ENCODE measurements at regions not wholly inside any gene's neighbourhood (a gene's known extent, or its start where the extent isn't known, plus 50 kb on each side); places are given as distances from the start of the nearest gene placed in this dataset.

DNA sequence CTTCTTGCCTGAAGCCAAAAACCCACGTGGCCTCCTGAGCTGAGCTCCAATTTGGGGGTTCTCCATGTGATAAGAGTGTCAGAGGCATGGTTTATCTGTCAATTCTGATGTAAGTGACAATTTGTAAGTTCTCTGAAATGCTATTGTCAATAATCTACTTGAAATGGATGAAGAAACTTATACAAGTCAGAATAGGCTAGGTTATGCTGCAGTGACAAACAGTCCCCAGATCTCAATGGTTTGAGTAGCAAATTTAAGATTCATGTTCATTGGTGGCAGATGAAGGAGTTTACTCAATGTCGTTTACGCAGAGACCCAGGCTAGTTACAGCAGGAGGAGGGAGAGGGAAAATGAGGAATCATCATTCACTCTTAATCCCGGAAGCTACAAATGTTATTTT, 352.4 kb downstream of the KIF16B start:
- 82 to 86% (median 85%) methylated on average over 4 of the region's 4 CpGs for WGBS, 3 donors
- FAIRE-seq (no peak), DNase-seq (no peak)
- no peak overlapping the region for H3K4me3 ChIP-seq (ENCODE audit: low read depth in 1 of 3, low read length in 3 of 3)
- H3K27ac ChIP-seq (ENCODE audit: low read depth in 1 of 3, low read length in 2 of 3): no peak overlapping the region
- no peaks in the 10 kb centered on the region for H3K4me1 ChIP-seq (ENCODE audit: control insufficient read depth in 3 of 3, insufficient read depth in 2 of 3, low read depth in 1 of 3, low read length in 2 of 3)
- peaks cover 0 to 2% (median 0%) of the 10 kb centered on the region in 3 donors for H3K27me3 ChIP-seq (ENCODE audit: control insufficient read depth in 3 of 3, insufficient read depth in 3 of 3, low read length in 3 of 3)
- no peaks in the 10 kb centered on the region for H3K36me3 ChIP-seq (ENCODE audit: control insufficient read depth in 3 of 3, insufficient read depth in 2 of 3, low read depth in 1 of 3, low read length in 3 of 3)
- peaks cover 0 to 6% of the 10 kb centered on the region in 2 donors for H3K9me3 ChIP-seq (ENCODE audit: control insufficient read depth in 2 of 2, insufficient read depth in 1 of 2, low read depth in 1 of 2, low read length in 1 of 2)

DNA sequence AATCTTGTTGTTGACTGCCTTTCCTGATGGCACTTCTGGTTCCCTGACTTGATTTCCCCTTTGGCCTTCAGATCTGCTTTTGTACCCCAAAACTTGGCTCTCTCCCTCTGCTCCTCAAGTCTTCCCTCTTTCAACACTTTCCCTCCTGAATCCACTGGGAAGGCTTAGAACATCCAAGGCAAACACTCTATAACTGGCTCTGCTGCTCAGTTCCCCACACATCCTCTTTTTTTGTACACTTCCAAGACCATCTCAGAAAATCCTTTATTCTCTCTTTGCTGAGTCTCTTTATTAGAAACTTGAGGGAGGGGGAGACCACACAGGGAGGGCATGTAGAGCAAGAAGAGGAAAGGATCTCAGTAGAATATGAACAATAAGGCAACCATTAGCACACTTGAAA, 354.1 kb downstream of the KIF16B start:
- H3K4me3 ChIP-seq (ENCODE audit: low read depth in 1 of 3, low read length in 3 of 3): no peak overlapping the region
- H3K9me3 ChIP-seq (ENCODE audit: control insufficient read depth in 2 of 2, insufficient read depth in 1 of 2, low read depth in 1 of 2, low read length in 1 of 2): peaks cover 0 to 6% of the 10 kb centered on the region in 2 donors
- FAIRE-seq: no peak

DNA sequence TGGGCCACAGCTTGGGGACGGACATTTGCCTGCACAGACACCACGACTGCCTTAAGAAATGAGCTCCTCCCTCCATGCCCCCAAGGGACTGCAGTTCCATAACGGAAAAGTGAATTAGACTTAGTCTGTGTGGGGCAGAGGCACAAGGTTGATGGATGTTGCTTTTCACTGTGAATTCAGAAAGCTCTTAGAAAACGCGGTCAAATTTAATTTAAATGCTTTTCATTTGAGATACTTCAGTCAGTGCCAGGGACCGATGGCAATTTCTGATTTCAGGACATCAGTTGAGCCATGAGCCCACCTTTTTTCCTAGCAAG, 356.4 kb downstream of the KIF16B start:
- Histone ChIP-seq H3K36me3 (ENCODE audit: control insufficient read depth in 3 of 3, insufficient read depth in 2 of 3, low read depth in 1 of 3, low read length in 3 of 3) (no peaks in the 10 kb centered on the region), H3K27ac (ENCODE audit: low read depth in 1 of 3, low read length in 2 of 3) (no peak overlapping the region), H3K27me3 (ENCODE audit: control insufficient read depth in 3 of 3, insufficient read depth in 3 of 3, low read length in 3 of 3) (peaks cover 0 to 2% (median 0%) of the 10 kb centered on the region in 3 donors), H3K9me3 (ENCODE audit: control insufficient read depth in 2 of 2, insufficient read depth in 1 of 2, low read depth in 1 of 2, low read length in 1 of 2) (peaks cover 0 to 6% of the 10 kb centered on the region in 2 donors), H3K4me3 (ENCODE audit: low read depth in 1 of 3, low read length in 3 of 3) (no peak overlapping the region), H3K4me1 (ENCODE audit: control insufficient read depth in 3 of 3, insufficient read depth in 2 of 3, low read depth in 1 of 3, low read length in 2 of 3) (no peaks in the 10 kb centered on the region)
- WGBS, 3 donors: 82 to 88% (median 84%) methylated on average over 6 of the region's 6 CpGs
- DNase-seq (no peak), FAIRE-seq (no peak)

More for the DNA sequence above, 354.1 kb downstream of the KIF16B start:
- DNase-seq: no peak
- Histone ChIP-seq H3K36me3 (ENCODE audit: control insufficient read depth in 3 of 3, insufficient read depth in 2 of 3, low read depth in 1 of 3, low read length in 3 of 3) (no peaks in the 10 kb centered on the region), H3K4me1 (ENCODE audit: control insufficient read depth in 3 of 3, insufficient read depth in 2 of 3, low read depth in 1 of 3, low read length in 2 of 3) (no peaks in the 10 kb centered on the region), H3K27ac (ENCODE audit: low read depth in 1 of 3, low read length in 2 of 3) (no peak overlapping the region), H3K27me3 (ENCODE audit: control insufficient read depth in 3 of 3, insufficient read depth in 3 of 3, low read length in 3 of 3) (peaks cover 0 to 2% (median 0%) of the 10 kb centered on the region in 3 donors)

DNA sequence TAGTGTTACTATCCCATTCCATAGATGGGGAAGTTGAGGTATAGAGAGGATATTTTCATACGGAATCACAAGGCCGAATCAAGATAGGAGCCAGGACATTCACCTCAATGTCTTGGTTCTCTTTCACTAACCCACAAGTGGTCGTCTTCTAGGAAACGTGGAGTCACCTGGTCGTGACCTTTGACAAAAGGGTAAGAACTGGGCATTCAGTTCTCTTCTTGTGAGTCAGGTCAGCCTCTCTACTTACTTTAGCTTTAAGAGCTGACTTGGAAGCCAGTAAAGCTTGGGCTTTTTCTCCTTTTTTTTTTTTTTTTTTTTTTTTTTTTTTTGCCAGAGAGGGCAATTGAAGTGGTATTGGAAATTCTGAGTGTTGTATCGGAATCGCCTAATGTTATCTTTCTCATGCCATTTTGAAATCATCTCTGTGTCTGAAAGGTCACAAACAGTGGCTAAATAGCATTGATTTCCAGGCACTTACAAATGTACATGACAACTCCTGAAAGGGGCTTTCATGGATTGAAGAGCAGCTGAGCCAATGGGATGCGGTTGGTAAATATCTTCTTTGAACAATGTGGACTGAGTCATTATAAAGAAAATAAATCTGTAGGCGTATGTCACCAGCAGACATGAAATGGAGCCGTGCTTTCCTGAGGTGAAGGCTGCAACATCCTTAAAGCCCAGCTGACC, 356.9 kb downstream of the KIF16B start:
- Histone ChIP-seq H3K4me3 (ENCODE audit: low read depth in 1 of 3, low read length in 3 of 3) (no peak overlapping the region), H3K27ac (ENCODE audit: low read depth in 1 of 3, low read length in 2 of 3) (no peak overlapping the region), H3K36me3 (ENCODE audit: control insufficient read depth in 3 of 3, insufficient read depth in 2 of 3, low read depth in 1 of 3, low read length in 3 of 3) (no peaks in the 10 kb centered on the region), H3K27me3 (ENCODE audit: control insufficient read depth in 3 of 3, insufficient read depth in 3 of 3, low read length in 3 of 3) (peaks cover 0 to 2% (median 0%) of the 10 kb centered on the region in 3 donors), H3K4me1 (ENCODE audit: control insufficient read depth in 3 of 3, insufficient read depth in 2 of 3, low read depth in 1 of 3, low read length in 2 of 3) (no peaks in the 10 kb centered on the region), H3K9me3 (ENCODE audit: control insufficient read depth in 2 of 2, insufficient read depth in 1 of 2, low read depth in 1 of 2, low read length in 1 of 2) (peaks cover 0 to 6% of the 10 kb centered on the region in 2 donors)
- DNase-seq: no peak
- FAIRE-seq: no peak
- WGBS, 3 donors: 80 to 90% (median 88%) methylated on average over 10 of the region's 10 CpGs

DNA sequence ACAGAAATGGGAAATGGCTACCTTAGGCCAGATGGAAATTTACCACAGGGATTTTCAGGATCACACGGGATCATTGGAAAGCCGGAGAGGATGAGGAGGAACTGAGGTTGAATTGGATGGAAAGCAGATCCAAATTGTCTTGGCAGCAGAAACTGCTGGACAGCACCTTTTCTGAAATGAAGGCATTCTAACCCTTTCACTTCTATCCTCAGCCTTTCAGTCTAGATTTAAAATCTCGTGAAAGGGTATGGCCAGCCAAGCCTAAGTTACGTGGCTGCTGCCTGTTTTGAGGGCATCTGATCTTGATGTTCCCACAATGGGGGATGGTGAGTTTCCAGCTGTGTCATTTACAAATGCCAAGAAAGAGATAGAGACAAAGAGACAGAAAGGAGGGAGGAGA, 358.2 kb downstream of the KIF16B start:
- DNase-seq (no peak), FAIRE-seq (no peak)
- Histone ChIP-seq H3K4me3 (ENCODE audit: low read depth in 1 of 3, low read length in 3 of 3) (no peak overlapping the region), H3K27me3 (ENCODE audit: control insufficient read depth in 3 of 3, insufficient read depth in 3 of 3, low read length in 3 of 3) (peaks cover 0 to 2% (median 0%) of the 10 kb centered on the region in 3 donors), H3K27ac (ENCODE audit: low read depth in 1 of 3, low read length in 2 of 3) (no peak overlapping the region), H3K4me1 (ENCODE audit: control insufficient read depth in 3 of 3, insufficient read depth in 2 of 3, low read depth in 1 of 3, low read length in 2 of 3) (no peaks in the 10 kb centered on the region), H3K9me3 (ENCODE audit: control insufficient read depth in 2 of 2, insufficient read depth in 1 of 2, low read depth in 1 of 2, low read length in 1 of 2) (no peaks in the 10 kb centered on the region), H3K36me3 (ENCODE audit: control insufficient read depth in 3 of 3, insufficient read depth in 2 of 3, low read depth in 1 of 3, low read length in 3 of 3) (no peaks in the 10 kb centered on the region)
- WGBS, 3 donors: 49 to 81% (median 49%) methylated on average over 4 of the region's 4 CpGs

DNA sequence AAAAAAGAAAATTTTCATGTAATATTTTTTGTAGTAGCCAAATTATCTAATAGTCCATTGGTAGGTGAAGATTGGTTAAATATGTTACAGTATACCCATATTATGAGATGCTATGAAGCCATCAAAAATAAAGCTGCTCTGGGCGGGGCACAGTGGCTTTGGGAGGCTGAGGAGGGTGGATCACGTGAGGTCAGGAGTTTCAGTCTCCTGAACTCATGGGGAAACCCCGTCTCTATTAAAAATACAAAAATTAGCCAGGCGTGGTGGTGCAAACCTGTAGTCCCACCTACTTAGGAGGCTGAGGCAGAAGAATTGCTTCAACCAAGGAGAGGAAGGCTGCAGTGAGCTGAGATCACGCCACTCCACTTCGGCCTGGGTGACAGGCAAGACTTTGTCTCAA, 360.5 kb downstream of the KIF16B start:
- WGBS, 3 donors: 71 to 89% (median 81%) methylated on average over 6 of the region's 6 CpGs
- FAIRE-seq: no peak
- DNase-seq: no peak
- Histone ChIP-seq H3K4me1 (ENCODE audit: control insufficient read depth in 3 of 3, insufficient read depth in 2 of 3, low read depth in 1 of 3, low read length in 2 of 3) (no peaks in the 10 kb centered on the region), H3K36me3 (ENCODE audit: control insufficient read depth in 3 of 3, insufficient read depth in 2 of 3, low read depth in 1 of 3, low read length in 3 of 3) (no peaks in the 10 kb centered on the region), H3K4me3 (ENCODE audit: low read depth in 1 of 3, low read length in 3 of 3) (no peak overlapping the region), H3K27me3 (ENCODE audit: control insufficient read depth in 3 of 3, insufficient read depth in 3 of 3, low read length in 3 of 3) (no peaks in the 10 kb centered on the region), H3K27ac (ENCODE audit: low read depth in 1 of 3, low read length in 2 of 3) (no peak overlapping the region), H3K9me3 (ENCODE audit: control insufficient read depth in 2 of 2, insufficient read depth in 1 of 2, low read depth in 1 of 2, low read length in 1 of 2) (no peaks in the 10 kb centered on the region)

DNA sequence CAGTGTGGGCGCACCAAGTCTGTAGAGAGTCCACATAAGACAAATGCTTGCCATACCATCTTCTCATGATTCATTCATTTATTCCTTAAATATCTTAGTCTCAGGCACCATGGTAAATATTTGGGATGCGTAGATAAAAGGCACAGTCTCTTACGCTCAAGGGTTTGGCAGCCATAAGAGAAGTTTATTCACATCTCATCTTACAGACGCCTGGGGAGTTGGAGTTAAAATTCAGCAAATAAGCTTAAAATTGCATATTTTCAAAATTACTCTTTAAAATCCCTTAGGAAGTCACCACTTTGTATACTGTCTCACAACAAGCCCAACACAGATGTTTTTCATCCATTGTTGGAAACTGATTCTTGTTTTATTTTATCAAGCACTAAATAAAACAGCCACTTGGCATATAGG, 363.3 kb downstream of the KIF16B start:
- no peaks in the 10 kb centered on the region for H3K36me3 ChIP-seq (ENCODE audit: control insufficient read depth in 3 of 3, insufficient read depth in 2 of 3, low read depth in 1 of 3, low read length in 3 of 3)
- WGBS, 3 donors: 72 to 90% (median 76%) methylated on average over 4 of the region's 4 CpGs
- no peaks in the 10 kb centered on the region for H3K9me3 ChIP-seq (ENCODE audit: control insufficient read depth in 2 of 2, insufficient read depth in 1 of 2, low read depth in 1 of 2, low read length in 1 of 2)
- DNase-seq (no peak), FAIRE-seq (no peak)
- H3K27me3 ChIP-seq (ENCODE audit: control insufficient read depth in 3 of 3, insufficient read depth in 3 of 3, low read length in 3 of 3): no peaks in the 10 kb centered on the region
- no peak overlapping the region for H3K4me3 ChIP-seq (ENCODE audit: low read depth in 1 of 3, low read length in 3 of 3)
- H3K4me1 ChIP-seq (ENCODE audit: control insufficient read depth in 3 of 3, insufficient read depth in 2 of 3, low read depth in 1 of 3, low read length in 2 of 3): no peaks in the 10 kb centered on the region
- no peak overlapping the region for H3K27ac ChIP-seq (ENCODE audit: low read depth in 1 of 3, low read length in 2 of 3)

DNA sequence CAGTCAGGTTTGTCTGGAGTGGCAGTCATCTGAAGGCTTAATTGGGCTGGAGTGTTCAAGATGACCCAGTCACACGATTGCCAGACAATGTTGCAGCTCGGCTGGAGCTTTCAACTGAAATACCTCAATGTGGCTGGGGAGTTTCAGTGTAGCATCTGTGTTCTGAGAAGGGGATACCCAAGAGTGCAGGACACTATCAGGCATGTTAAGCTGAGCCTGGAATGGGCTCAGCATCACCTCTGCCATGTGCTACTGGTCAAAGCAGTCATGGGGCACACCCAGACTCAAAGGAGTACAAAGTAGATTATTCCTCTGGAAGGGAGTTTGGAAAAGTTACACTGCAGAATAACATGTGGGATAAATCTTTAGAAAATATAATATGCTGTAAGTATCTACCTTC, 363.9 kb downstream of the KIF16B start:
- Histone ChIP-seq H3K36me3 (ENCODE audit: control insufficient read depth in 3 of 3, insufficient read depth in 2 of 3, low read depth in 1 of 3, low read length in 3 of 3) (no peaks in the 10 kb centered on the region), H3K27me3 (ENCODE audit: control insufficient read depth in 3 of 3, insufficient read depth in 3 of 3, low read length in 3 of 3) (no peaks in the 10 kb centered on the region), H3K9me3 (ENCODE audit: control insufficient read depth in 2 of 2, insufficient read depth in 1 of 2, low read depth in 1 of 2, low read length in 1 of 2) (no peaks in the 10 kb centered on the region), H3K4me3 (ENCODE audit: low read depth in 1 of 3, low read length in 3 of 3) (no peak overlapping the region), H3K4me1 (ENCODE audit: control insufficient read depth in 3 of 3, insufficient read depth in 2 of 3, low read depth in 1 of 3, low read length in 2 of 3) (no peaks in the 10 kb centered on the region), H3K27ac (ENCODE audit: low read depth in 1 of 3, low read length in 2 of 3) (no peak overlapping the region)
- no peak for FAIRE-seq
- DNase-seq: no peak
- 72 to 85% (median 76%) methylated on average over 2 of the region's 2 CpGs for WGBS, 3 donors

DNA sequence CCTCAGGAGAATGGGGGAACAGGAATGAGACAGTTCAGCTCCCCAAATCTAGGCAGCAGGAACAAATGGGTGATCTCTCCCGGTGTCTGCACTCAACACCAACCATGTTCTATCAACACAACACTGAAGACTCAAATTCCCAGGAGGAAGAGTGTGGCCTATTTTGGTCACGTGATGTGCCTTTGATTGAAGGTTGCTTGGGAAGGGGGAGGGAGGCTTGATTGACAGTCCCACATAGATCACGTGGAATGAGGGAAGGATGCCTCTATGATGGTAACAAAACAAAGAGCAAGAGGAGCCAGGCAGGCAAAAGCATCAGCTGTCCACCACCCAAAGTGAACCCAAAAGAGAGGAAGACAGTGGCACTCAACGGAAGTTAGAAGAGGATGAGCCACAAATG, 364.8 kb downstream of the KIF16B start:
- H3K27ac ChIP-seq (ENCODE audit: low read depth in 1 of 3, low read length in 2 of 3): no peak overlapping the region
- H3K27me3 ChIP-seq (ENCODE audit: control insufficient read depth in 3 of 3, insufficient read depth in 3 of 3, low read length in 3 of 3): no peaks in the 10 kb centered on the region
- DNase-seq: no peak
- H3K36me3 ChIP-seq (ENCODE audit: control insufficient read depth in 3 of 3, insufficient read depth in 2 of 3, low read depth in 1 of 3, low read length in 3 of 3): no peaks in the 10 kb centered on the region
- no peaks in the 10 kb centered on the region for H3K4me1 ChIP-seq (ENCODE audit: control insufficient read depth in 3 of 3, insufficient read depth in 2 of 3, low read depth in 1 of 3, low read length in 2 of 3)
- no peaks in the 10 kb centered on the region for H3K9me3 ChIP-seq (ENCODE audit: control insufficient read depth in 2 of 2, insufficient read depth in 1 of 2, low read depth in 1 of 2, low read length in 1 of 2)
- H3K4me3 ChIP-seq (ENCODE audit: low read depth in 1 of 3, low read length in 3 of 3): no peak overlapping the region
- no peak for FAIRE-seq
- 80 to 92% (median 92%) methylated on average over 4 of the region's 4 CpGs for WGBS, 3 donors
